GM12878 (cell line): ENCODE measurements at regions not wholly inside any gene's neighbourhood (a gene's known extent, or its start where the extent isn't known, plus 50 kb on each side); places are given as distances from the start of the nearest gene placed in this dataset.

Experiments used
- ATAC-seq: fragments of 200-7000 bp; cut with Tn5 transposase; 3 replicates; pipeline ENCODE4 v1.9.1; 2020; ENCODE audit warnings: mild to moderate bottlenecking, moderate library complexity
- BruUV-seq: library from RNA; stranded (reverse); fragments of 400-500 nt; replicated peaks from 2 replicates; lab custom pipeline; 2021; lab: Mats Ljungman, UMichigan
- CTCF ChIA-PET: fragments of 300-600 bp; sonication (Branson Sonifier 250); formaldehyde crosslinking; extraction: SDS; loops from one replicate; lab custom pipeline; 2021; ENCODE audit warnings: inconsistent platforms; lab: Yijun Ruan, JAX
- POLR2A ChIA-PET: fragments of 350-600 bp; formaldehyde crosslinking; extraction: SDS; loops from one replicate; lab custom pipeline; 2021; ENCODE audit warnings: inconsistent platforms; lab: Charles Lee
- RAD21 ChIA-PET: fragments of 300-600 bp; sonication (Branson Sonifier 250); formaldehyde crosslinking; loops from one replicate; lab custom pipeline; 2023; ENCODE audit warnings: antibody characterized with exemption; ENCODE audit not compliant: unreplicated experiment; lab: Charles Lee
- SMC1A ChIA-PET: fragments of 300-600 bp; sonication (Branson Sonifier 250); formaldehyde crosslinking; loops from one replicate; lab custom pipeline; 2023; ENCODE audit not compliant: unreplicated experiment, uncharacterized antibody; lab: Charles Lee
- DNase-seq: peaks from one replicate; pipeline ENCODE4 v3.0.0-alpha.2; 2011; ENCODE audit warnings: low read depth, low spot score
- FAIRE-seq: peaks from 3 replicates; lab custom pipeline; 2011; peaks lifted over from hg19 to GRCh38; lab: Jason Lieb, UNC
- H2AFZ ChIP-seq: 2 replicates; pipeline ENCODE4 v1.6.0; 2011; ENCODE audit warnings: low read depth, low read length, control low read depth; ENCODE audit not compliant: control insufficient read depth
- H3K27ac ChIP-seq: 2 replicates; pipeline ENCODE4 v1.5.1; 2011; ENCODE audit warnings: control low read depth; ENCODE audit not compliant: control insufficient read depth, insufficient read depth
- H3K27me3 ChIP-seq, 2 experiments: replicated peaks in 1 of 2; 2 replicates each; pipeline versions ENCODE4 v1.6.0 to v1.6.1; 2011; ENCODE audit warnings: low read length in 1 of 2; ENCODE audit not compliant: control insufficient read depth in 2 of 2, insufficient read depth in 2 of 2
- H3K36me3 ChIP-seq, 2 experiments: 2 replicates each; pipeline ENCODE4 v1.5.1; 2011; ENCODE audit warnings: low read length in 1 of 2; ENCODE audit not compliant: control insufficient read depth in 2 of 2, insufficient read depth in 2 of 2
- H3K4me1 ChIP-seq: 2 replicates; pipeline ENCODE4 v1.6.1; 2011; ENCODE audit warnings: mild to moderate bottlenecking, low read length, moderate library complexity, mixed read lengths; ENCODE audit not compliant: control insufficient read depth, insufficient read depth
- H3K4me2 ChIP-seq: 2 replicates; pipeline ENCODE4 v1.6.0; 2011; ENCODE audit warnings: control low read depth; ENCODE audit not compliant: control insufficient read depth, insufficient read depth
- H3K4me3 ChIP-seq: fragments of 200-600 bp; sonication (generic); 2 replicates; pipeline ENCODE4 v1.5.1; 2016
- H3K79me2 ChIP-seq: 2 replicates; pipeline ENCODE4 v1.6.0; 2011; ENCODE audit warnings: low read length; ENCODE audit not compliant: control insufficient read depth, insufficient read depth
- H3K9ac ChIP-seq: 2 replicates; pipeline ENCODE4 v1.8.0; 2011; ENCODE audit warnings: low read length, control low read depth, mixed read lengths; ENCODE audit not compliant: control insufficient read depth, insufficient read depth
- H3K9me3 ChIP-seq: replicated peaks from 3 replicates; pipeline ENCODE4 v1.5.1; 2011; ENCODE audit warnings: mild to moderate bottlenecking, low read length; ENCODE audit not compliant: control insufficient read depth, insufficient read depth
- H4K20me1 ChIP-seq: 2 replicates; pipeline ENCODE4 v1.6.0; 2011; ENCODE audit not compliant: control insufficient read depth, insufficient read depth
- CREM ChIP-seq: IDR thresholded peaks from 2 replicates; pipeline ENCODE4 v1.6.1; 2014; ENCODE audit warnings: antibody characterized with exemption, low read depth
- GABPA ChIP-seq: IDR thresholded peaks from 2 replicates; pipeline ENCODE4 v1.6.1; 2014; ENCODE audit warnings: antibody characterized with exemption, low read depth, mild to moderate bottlenecking, inconsistent platforms
- MTA3 ChIP-seq: IDR thresholded peaks from 2 replicates; pipeline ENCODE4 v1.6.1; 2012; ENCODE audit warnings: low read length, inconsistent platforms, borderline replicate concordance
- MYC ChIP-seq: IDR thresholded peaks from 2 replicates; pipeline ENCODE4 v1.6.1; 2011; ENCODE audit warnings: mild to moderate bottlenecking, low read length, moderate library complexity, inconsistent platforms; ENCODE audit not compliant: insufficient read depth, insufficient replicate concordance, insufficient read length, severe bottlenecking
- NFIC ChIP-seq: IDR thresholded peaks from 2 replicates; pipeline ENCODE4 v1.6.1; 2012; ENCODE audit warnings: low read depth, mild to moderate bottlenecking, inconsistent platforms, low read length, moderate library complexity
- SMAD5 ChIP-seq: IDR thresholded peaks from 2 replicates; pipeline ENCODE4 v1.6.1; 2016; ENCODE audit warnings: antibody characterized with exemption, low read depth
- SP1 ChIP-seq: IDR thresholded peaks from one replicate; pipeline ENCODE4 v1.6.1; 2011; ENCODE audit warnings: low read depth, low read length
- SREBF1 ChIP-seq: IDR thresholded peaks from 2 replicates; pipeline ENCODE4 v1.6.1; 2012; ENCODE audit warnings: mild to moderate bottlenecking, low read length
- WGBS: methylation state at CpG from one replicate; pipeline ENCODE4 v1.1.6; 2016; ENCODE audit warnings: low lambda C conversion rate; ENCODE audit not compliant: insufficient replicate concordance, insufficient coverage; ENCODE audit errors: missing lambda C conversion rate; 5-methylcytosine and 5-hydroxymethylcytosine counted together
- in situ Hi-C: fragments of 300-500 bp; cut with MboI; formaldehyde crosslinking; loops from 9 replicates; pipeline ENCODE4 v1.14.3; 2018; ENCODE audit warnings: mixed read lengths
- intact Hi-C: fragments of 100-400 bp; cut with micrococcal nuclease; formaldehyde crosslinking; loops from one replicate; pipeline ENCODE4 v1.14.2; 2022; ENCODE audit not compliant: unreplicated experiment
- TF ChIP-seq, protein P1 (sequence below): fragments of 450-650 bp; IDR thresholded peaks from 2 replicates; pipeline ENCODE4 v1.6.1; 2014; ENCODE audit warnings: mild to moderate bottlenecking
- TF ChIP-seq, protein P2 (sequence below): fragments of 450-650 bp; formaldehyde crosslinking; IDR thresholded peaks from 2 replicates; pipeline ENCODE4 v1.5.0; 2022; ENCODE audit warnings: mild to moderate bottlenecking, missing genetic modification characterization
- TF ChIP-seq, protein P3 (sequence below): fragments of 450-650 bp; IDR thresholded peaks from 2 replicates; pipeline ENCODE4 v1.6.1; 2017; ENCODE audit warnings: mild to moderate bottlenecking, moderate library complexity
- TF ChIP-seq, protein P4 (sequence below): fragments of 450-650 bp; IDR thresholded peaks from 2 replicates; pipeline ENCODE4 v1.6.1; 2016; ENCODE audit warnings: mild to moderate bottlenecking

DNA sequence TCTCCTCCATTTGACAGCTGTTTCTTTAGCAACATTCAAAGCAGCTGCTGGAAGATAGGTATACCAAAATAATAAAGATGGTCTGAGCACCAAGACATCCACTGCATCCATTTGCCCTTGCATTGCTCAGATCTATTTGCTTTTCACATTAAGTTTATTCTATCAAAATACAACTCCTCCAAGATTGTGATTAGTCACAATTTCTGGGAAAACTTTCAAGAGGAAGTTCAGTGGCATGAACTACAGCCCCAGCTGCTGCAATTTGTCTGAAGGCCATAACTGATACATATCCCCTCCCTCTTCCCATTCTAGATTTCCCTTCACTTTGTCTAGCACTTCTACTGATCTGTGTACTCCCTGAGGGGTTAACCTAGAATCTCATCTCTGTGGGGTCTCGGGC is 117.5 kb upstream of the CEP126 start:
- H3K4me3 ChIP-seq = no peak overlapping the region
- no peak overlapping the region for H3K9ac ChIP-seq
- ChIA-PET RAD21 (no interaction called here), POLR2A (no interaction called here), SMC1A (no interaction called here), CTCF (no interaction called here)
- H3K9me3 ChIP-seq = no peaks in the 10 kb centered on the region
- no peak for FAIRE-seq
- TF ChIP-seq MYC = no peak
- TF ChIP-seq, protein P1, sequence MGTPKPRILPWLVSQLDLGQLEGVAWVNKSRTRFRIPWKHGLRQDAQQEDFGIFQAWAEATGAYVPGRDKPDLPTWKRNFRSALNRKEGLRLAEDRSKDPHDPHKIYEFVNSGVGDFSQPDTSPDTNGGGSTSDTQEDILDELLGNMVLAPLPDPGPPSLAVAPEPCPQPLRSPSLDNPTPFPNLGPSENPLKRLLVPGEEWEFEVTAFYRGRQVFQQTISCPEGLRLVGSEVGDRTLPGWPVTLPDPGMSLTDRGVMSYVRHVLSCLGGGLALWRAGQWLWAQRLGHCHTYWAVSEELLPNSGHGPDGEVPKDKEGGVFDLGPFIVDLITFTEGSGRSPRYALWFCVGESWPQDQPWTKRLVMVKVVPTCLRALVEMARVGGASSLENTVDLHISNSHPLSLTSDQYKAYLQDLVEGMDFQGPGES = no peak
- no peak for TF ChIP-seq NFIC
- no peak for TF ChIP-seq SMAD5
- TF ChIP-seq SP1 = no peak
- TF ChIP-seq MTA3 = no peak
- no peak for TF ChIP-seq GABPA
- TF ChIP-seq, protein P2, sequence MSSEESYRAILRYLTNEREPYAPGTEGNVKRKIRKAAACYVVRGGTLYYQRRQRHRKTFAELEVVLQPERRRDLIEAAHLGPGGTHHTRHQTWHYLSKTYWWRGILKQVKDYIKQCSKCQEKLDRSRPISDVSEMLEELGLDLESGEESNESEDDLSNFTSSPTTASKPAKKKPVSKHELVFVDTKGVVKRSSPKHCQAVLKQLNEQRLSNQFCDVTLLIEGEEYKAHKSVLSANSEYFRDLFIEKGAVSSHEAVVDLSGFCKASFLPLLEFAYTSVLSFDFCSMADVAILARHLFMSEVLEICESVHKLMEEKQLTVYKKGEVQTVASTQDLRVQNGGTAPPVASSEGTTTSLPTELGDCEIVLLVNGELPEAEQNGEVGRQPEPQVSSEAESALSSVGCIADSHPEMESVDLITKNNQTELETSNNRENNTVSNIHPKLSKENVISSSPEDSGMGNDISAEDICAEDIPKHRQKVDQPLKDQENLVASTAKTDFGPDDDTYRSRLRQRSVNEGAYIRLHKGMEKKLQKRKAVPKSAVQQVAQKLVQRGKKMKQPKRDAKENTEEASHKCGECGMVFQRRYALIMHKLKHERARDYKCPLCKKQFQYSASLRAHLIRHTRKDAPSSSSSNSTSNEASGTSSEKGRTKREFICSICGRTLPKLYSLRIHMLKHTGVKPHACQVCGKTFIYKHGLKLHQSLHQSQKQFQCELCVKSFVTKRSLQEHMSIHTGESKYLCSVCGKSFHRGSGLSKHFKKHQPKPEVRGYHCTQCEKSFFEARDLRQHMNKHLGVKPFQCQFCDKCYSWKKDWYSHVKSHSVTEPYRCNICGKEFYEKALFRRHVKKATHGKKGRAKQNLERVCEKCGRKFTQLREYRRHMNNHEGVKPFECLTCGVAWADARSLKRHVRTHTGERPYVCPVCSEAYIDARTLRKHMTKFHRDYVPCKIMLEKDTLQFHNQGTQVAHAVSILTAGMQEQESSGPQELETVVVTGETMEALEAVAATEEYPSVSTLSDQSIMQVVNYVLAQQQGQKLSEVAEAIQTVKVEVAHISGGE (CRISPR knock-in tag) = no peak
- TF ChIP-seq, protein P3, sequence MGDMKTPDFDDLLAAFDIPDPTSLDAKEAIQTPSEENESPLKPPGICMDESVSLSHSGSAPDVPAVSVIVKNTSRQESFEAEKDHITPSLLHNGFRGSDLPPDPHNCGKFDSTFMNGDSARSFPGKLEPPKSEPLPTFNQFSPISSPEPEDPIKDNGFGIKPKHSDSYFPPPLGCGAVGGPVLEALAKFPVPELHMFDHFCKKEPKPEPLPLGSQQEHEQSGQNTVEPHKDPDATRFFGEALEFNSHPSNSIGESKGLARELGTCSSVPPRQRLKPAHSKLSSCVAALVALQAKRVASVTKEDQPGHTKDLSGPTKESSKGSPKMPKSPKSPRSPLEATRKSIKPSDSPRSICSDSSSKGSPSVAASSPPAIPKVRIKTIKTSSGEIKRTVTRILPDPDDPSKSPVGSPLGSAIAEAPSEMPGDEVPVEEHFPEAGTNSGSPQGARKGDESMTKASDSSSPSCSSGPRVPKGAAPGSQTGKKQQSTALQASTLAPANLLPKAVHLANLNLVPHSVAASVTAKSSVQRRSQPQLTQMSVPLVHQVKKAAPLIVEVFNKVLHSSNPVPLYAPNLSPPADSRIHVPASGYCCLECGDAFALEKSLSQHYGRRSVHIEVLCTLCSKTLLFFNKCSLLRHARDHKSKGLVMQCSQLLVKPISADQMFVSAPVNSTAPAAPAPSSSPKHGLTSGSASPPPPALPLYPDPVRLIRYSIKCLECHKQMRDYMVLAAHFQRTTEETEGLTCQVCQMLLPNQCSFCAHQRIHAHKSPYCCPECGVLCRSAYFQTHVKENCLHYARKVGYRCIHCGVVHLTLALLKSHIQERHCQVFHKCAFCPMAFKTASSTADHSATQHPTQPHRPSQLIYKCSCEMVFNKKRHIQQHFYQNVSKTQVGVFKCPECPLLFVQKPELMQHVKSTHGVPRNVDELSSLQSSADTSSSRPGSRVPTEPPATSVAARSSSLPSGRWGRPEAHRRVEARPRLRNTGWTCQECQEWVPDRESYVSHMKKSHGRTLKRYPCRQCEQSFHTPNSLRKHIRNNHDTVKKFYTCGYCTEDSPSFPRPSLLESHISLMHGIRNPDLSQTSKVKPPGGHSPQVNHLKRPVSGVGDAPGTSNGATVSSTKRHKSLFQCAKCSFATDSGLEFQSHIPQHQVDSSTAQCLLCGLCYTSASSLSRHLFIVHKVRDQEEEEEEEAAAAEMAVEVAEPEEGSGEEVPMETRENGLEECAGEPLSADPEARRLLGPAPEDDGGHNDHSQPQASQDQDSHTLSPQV = no peak
- TF ChIP-seq, protein P4, sequence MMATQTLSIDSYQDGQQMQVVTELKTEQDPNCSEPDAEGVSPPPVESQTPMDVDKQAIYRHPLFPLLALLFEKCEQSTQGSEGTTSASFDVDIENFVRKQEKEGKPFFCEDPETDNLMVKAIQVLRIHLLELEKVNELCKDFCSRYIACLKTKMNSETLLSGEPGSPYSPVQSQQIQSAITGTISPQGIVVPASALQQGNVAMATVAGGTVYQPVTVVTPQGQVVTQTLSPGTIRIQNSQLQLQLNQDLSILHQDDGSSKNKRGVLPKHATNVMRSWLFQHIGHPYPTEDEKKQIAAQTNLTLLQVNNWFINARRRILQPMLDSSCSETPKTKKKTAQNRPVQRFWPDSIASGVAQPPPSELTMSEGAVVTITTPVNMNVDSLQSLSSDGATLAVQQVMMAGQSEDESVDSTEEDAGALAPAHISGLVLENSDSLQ = no peak
- no peak for TF ChIP-seq SREBF1
- no peak for TF ChIP-seq CREM
- no peaks in the 10 kb centered on the region for H3K36me3 ChIP-seq
- H3K79me2 ChIP-seq = no peaks in the 10 kb centered on the region
- BruUV-seq = no TSS peak
- no peak overlapping the region for H2AFZ ChIP-seq
- in situ Hi-C loops = no loop called here
- WGBS = 0% methylated on average over 1 of the region's 1 CpG
- H3K27ac ChIP-seq = no peak overlapping the region
- no peaks in the 10 kb centered on the region for H3K27me3 ChIP-seq
- no peak for ATAC-seq
- no peaks in the 10 kb centered on the region for H3K4me1 ChIP-seq
- H4K20me1 ChIP-seq = no peaks in the 10 kb centered on the region
- intact Hi-C loops = no loop called here
- no peak overlapping the region for H3K4me2 ChIP-seq
- DNase-seq = no peak
